H54 (cell line): ENCODE measurements at regions not wholly inside any gene's neighbourhood (a gene's known extent, or its start where the extent isn't known, plus 50 kb on each side); places are given as distances from the start of the nearest gene placed in this dataset.

Experiments
- DNase-seq: peaks from one replicate; pipeline ENCODE4 v3.0.0; 2011; ENCODE audit warnings: low spot score, mixed read lengths; ENCODE audit not compliant: insufficient read length
- FAIRE-seq: peaks from 3 replicates; lab custom pipeline; 2011; peaks lifted over from hg19 to GRCh38; lab: Jason Lieb, UNC
- POLR2A ChIP-seq: IDR thresholded peaks from 2 replicates; pipeline ENCODE4 v1.6.1; 2011; ENCODE audit warnings: low read depth, mild to moderate bottlenecking, low read length

- TF ChIP-seq POLR2A: no peak
- FAIRE-seq (no peak), DNase-seq (no peak)
These were observed 50.6 kb upstream of the ZC3HAV1 start for GRCh38 chr7:139159900-139160675.

- FAIRE-seq: peak; percentile 41
- no peak for DNase-seq
- TF ChIP-seq POLR2A: no peak
These were observed 59.0 kb upstream of the ZC3HAV1 start for GRCh38 chr7:139168479-139168878.

GRCh38 chr7:139169816-139170215 is 60.3 kb upstream of the ZC3HAV1 start:
- DNase-seq (no peak), FAIRE-seq (no peak)
- TF ChIP-seq POLR2A: no peak

GRCh38 chr7:139172775-139173174 is 58.3 kb upstream of the UBN2 start:
- DNase-seq (no peak), FAIRE-seq (no peak)
- TF ChIP-seq POLR2A: no peak

GRCh38 chr7:139177696-139178095 is 53.3 kb upstream of the UBN2 start:
- FAIRE-seq (no peak), DNase-seq (no peak)
- no peak for TF ChIP-seq POLR2A

- no peak for TF ChIP-seq POLR2A
- DNase-seq (no peak), FAIRE-seq (no peak)
These were observed 50.2 kb upstream of the UBN2 start for GRCh38 chr7:139180700-139181311.
